CD4-positive, alpha-beta T cell treated with Interleukin-6 for 4 hours (primary cell): ENCODE measurements at regions not wholly inside any gene's neighbourhood (a gene's known extent, or its start where the extent isn't known, plus 50 kb on each side); places are given as distances from the start of the nearest gene placed in this dataset.
"Not testable (repeated sequence)": the region's sequence is repeated elsewhere in the genome, so short reads cannot be mapped to it uniquely, and the experiment has no call there.

ENCODE experiments used
- DNase-seq: peaks from one replicate; pipeline ENCODE4 v3.0.0-alpha.2; 2020; ENCODE audit warnings: mixed read lengths

DNA sequence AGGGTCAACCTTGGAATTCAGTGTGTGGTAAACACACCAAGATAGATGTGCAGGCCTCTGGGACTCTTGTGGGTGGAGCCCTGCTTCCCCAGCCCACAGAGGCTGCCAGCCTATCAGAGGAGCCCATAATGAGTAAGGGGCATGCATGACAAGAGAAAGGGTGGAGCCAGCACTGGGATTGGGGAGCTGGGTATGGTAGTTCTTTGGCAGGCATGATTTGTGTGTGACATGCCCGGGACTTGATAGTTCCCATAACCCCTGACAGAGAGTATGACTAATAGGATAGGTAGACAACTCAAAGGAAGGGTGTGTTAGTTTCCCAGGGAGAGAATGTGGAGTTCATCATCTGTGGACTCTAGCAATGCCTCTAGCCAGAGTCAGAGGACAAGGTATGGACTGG is 143.0 kb downstream of the EMP1 start:
- DNase-seq, result no peak

DNA sequence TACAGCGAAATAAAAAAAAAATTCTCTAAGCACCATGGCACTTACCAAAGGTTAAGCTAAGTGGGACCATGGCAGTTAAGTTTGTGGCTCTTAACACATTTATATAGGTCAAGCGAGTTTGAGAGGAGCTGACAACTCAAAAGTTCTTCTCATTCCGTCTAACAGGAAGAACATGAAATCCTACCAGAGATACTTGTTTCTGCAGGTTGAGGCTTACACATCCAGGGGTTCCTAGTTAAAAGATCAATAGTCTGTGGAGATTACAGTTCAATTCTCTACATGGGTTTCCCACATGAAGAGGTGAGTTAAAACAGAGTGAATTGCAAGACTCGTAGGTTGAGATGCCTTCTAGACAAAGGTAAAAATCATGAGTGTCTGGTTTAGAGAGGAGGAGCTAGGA is 142.6 kb downstream of the EMP1 start:
- DNase-seq, result no peak

DNA sequence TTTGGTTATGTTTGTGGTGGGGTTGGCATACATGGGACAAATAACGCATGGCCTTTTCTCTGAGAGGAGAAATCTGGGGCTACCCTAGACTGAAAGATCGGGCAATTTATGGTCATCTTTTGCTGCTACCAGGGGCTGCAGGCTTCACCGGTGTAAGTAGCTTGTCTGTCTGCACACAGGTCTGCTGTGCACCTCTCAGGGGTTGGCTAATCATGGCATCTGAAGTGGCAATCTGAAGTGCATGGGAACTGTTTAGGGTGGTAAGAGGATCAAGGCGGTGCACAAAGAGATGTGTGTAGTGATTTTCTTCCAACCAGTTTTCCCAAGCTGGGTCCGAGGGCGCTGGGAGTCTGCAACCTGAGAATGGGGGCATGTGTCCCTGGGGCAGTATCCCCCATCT is 141.3 kb downstream of the EMP1 start:
- DNase-seq, result no peak

GRCh38 chr12:13336216-13336615 is 139.7 kb downstream of the EMP1 start:
- no peak for DNase-seq

DNA sequence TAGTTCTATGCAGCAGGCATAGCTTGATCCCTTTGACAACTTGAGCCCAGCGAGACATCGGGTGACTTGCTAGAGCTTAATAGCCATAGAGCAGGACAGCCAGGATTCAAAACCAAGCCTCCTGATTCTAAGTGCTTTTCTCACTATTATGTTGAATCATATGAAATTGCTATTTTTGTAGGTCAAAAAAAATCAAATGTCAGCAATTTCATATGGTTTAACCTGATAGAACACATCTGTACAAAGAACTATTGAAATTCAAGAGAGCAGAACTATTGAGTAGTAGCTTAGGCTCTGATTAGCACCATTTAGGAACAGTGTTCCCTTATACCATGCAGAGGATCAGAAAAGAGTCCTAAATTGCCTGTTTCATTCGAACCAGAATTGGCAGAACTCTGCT is 132.0 kb downstream of the EMP1 start:
- DNase-seq, result no peak

- DNase-seq, result no peak
These were observed 129.6 kb downstream of the EMP1 start for GRCh38 chr12:13326076-13326475.

DNA sequence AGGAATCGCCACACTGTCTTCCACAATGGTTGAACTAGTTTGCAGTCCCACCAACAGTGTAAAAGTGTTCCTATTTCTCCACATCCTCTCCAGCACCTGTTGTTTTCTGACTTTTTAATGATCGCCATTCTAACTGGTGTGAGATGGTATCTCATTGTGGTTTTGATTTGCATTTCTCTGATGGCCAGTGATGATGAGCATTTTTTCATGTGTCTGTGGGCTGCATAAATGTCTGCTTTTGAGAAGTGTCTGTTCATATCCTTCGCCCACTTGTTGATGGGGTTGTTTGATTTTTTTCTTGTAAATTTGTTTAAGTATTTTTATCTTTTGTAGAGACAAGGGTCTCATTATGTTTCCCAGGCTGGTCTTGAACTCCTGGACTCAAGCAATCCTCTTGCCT is 128.5 kb downstream of the EMP1 start:
- not testable (repeated sequence) for DNase-seq

DNA sequence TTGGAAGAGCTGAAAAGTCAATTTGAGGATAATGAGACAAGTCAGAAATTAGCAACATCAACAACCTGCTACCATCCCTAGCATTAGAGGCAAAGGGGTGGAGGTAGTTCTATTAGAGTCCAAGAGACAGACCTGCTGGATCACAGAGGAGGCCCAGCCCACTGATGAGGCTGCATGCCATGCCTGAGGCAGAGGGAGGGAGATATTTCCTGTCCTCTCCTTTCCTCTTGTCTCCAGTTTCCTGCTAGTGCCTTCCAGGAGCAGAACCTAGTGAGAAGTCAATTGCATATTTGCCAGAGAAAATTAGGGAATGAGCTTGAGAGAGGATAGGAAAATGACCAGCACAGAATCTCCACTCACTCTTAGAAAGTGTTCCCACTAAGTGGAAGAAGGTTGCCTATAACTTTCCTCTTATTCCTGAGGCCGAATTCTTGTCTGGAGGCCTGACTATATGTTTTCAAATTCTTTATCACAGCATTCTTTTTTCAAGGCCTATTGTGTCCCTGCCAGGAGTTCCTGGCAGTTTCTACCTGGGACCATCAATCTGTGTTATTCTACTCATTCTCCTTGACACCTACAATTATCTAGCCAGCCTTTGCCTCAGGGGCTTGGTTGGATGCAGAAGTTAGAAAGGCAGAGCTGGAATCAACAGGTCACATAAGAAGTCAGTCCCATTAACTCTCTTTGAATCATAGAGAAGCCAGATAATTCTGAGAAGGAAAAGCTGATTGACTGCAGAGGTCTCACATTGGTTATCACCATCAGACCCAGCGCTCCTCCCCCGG is 121.9 kb downstream of the EMP1 start:
- no peak for DNase-seq

- DNase-seq, result no peak
These were observed 120.2 kb downstream of the EMP1 start for GRCh38 chr12:13316587-13317246.

DNA sequence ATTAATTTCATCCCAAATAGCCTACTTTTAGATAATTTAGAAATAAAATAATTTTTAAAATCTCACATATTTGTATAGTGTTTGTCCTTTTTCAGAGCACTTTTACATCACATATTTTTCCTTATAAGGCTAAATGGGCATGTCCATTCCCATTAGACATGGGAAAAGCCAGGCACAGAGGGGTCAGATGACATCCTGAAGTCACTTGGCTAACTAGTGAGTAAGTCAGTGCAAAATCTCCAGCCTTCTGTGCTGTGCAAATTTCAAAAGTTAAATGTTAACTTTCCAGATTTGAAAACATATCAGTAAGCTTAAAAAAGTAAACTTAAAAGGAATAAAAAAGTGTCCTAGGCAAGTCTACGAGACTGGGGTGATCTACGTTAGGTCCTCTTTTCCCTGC is 117.4 kb downstream of the EMP1 start:
- DNase-seq, result no peak

GRCh38 chr12:13311551-13311950 is 115.0 kb downstream of the EMP1 start:
- DNase-seq, result no peak

- DNase-seq, result no peak
These were observed 110.8 kb downstream of the EMP1 start for GRCh38 chr12:13307143-13307816.

DNA sequence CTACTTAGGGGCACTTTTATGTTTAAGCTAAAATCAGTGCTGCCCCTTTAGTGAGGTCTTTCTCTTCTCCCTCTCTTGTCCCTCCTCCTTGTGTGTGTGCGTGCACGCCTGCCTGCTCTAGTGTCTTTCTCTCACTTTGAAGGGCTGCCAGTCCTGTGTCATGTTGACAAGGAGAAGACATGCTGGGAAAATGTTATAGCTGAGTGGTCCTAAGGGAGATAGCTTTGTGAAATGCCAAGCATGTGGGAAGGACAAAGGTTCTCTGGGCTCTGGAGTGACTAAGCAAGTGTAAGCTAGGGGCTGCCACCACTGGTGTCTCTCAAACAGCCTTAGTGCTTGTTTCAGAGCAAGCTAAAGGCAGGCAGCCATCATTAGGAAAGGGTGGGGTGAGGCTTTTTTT is 108.4 kb downstream of the EMP1 start:
- DNase-seq, result no peak

DNA sequence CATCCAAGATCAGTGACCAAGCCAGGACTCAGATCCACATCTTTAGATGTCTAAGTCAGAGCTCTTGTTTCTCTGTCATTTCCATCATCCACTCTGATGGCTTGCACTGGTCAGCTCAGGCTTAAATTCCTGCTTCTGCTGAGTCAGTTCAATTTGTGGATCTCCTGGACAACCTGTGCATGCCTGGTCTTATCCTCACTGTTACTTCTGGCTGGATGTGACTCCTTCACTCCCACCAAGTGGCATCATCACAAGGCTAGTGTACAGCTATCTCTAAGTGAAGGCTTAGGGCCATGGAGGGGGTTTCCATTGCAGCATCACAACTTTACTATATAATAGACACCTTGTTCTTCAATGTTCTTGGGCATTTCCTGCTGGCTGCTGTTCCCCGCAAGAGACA is 102.9 kb downstream of the EMP1 start:
- no peak for DNase-seq

- no peak for DNase-seq
These were observed 96.6 kb downstream of the EMP1 start for GRCh38 chr12:13293096-13293495.

- DNase-seq, result no peak
These were observed 93.2 kb downstream of the EMP1 start for GRCh38 chr12:13289653-13290289.

DNA sequence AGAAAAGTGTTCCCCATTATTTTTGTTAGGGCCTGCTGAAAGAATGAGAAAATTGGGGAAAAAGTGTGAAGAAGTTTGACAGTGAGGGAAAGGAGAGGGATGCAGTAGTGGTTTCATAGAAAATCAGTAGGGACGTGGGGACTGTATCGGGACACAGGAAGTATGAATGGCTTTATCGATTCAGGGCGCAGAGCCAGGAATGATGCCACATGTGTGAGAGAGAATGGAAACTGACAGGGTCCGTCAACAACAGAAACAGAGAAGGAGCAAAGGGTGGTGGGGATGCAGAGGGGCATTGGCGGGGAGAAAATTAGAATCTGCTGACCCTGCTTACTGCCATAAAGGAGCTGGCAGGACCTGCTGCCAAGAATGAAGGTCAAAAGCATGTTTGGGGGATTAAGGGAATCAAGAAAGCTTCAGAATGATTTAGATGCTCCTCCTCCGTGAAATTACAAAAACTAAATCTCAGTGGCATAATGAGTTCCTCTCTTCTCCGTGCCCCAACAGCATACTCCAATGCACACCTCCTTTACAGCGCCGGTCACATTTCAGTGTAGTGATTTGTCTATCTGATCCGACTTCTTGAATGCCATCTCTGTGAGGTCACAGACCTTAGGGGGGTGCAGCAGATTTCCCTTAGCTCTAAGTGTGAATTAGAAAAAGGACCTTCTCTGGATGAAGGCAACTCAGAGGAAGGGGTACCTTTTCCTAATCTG is 92.6 kb downstream of the EMP1 start:
- DNase-seq, result no peak

DNA sequence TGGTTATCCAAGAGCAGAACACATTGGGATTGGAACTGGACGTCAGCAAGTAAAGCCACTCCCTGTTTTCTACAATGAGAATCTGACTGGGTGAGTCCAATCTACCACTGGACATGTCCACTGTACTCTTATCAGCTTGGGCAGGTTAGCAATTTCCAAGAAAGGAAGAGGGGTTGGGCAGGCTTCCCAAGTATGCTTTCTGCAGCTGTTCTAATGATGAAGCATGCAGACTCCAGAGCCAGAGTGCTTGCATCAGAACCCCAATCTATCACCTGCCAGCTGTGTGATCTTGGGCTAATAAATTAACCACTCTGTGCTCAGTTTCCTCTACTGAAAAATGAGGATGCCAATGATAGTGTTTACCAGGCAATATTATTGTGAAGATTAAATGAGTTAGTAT is 92.0 kb downstream of the EMP1 start:
- DNase-seq, result no peak

DNA sequence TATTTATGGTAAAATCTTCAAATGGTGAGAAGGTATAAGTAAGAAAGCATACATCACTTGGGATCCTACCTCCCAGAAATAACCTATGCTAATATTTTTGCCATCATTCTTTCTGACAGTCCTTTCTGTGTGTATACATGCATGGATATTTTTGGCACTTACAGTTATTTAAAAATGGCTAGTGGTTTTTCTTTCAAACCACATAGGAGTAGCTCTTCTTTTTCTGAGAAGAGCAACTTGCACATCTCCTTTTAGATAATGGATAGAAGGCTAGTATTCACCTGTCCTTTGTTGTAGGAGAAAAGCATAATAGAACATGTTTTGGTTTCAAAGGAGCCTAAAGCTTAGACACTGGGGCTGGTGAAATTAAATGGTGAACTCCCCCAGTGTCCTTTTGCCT is 87.3 kb downstream of the EMP1 start:
- DNase-seq, result no peak

GRCh38 chr12:13282861-13283260 is 86.3 kb downstream of the EMP1 start:
- no peak for DNase-seq

GRCh38 chr12:13278249-13278787 is 81.8 kb downstream of the EMP1 start:
- DNase-seq, result peak; percentile 65

GRCh38 chr12:13277293-13277692 is 80.8 kb downstream of the EMP1 start:
- no peak for DNase-seq
